Keratinocyte (primary cell): ENCODE measurements at regions not wholly inside any gene's neighbourhood (a gene's known extent, or its start where the extent isn't known, plus 50 kb on each side); places are given as distances from the start of the nearest gene placed in this dataset.

ENCODE experiments used
- DNase-seq: peaks from one replicate; pipeline ENCODE4 v3.0.0-alpha.2; 2011; ENCODE audit warnings: low read depth, missing footprints, low spot score
- FAIRE-seq: peaks from 2 replicates; lab custom pipeline; 2011; peaks lifted over from hg19 to GRCh38; lab: Jason Lieb, UNC
- H2AFZ ChIP-seq: 2 replicates; pipeline ENCODE4 v1.6.0; 2012; ENCODE audit warnings: low read length, control low read depth, inconsistent platforms; ENCODE audit not compliant: control insufficient read depth
- H3K27ac ChIP-seq: 2 replicates; pipeline ENCODE4 v1.5.1; 2011; ENCODE audit warnings: low read length; ENCODE audit not compliant: control insufficient read depth, insufficient read depth
- H3K27me3 ChIP-seq: 3 replicates; pipeline ENCODE4 v1.6.0; 2011; ENCODE audit warnings: low read length; ENCODE audit not compliant: control insufficient read depth, insufficient read depth; ENCODE audit errors: extremely low read depth
- H3K36me3 ChIP-seq, 2 experiments: 2 replicates in 1 of 2; 3 replicates in 1 of 2; pipeline ENCODE4 v1.5.1; 2011; ENCODE audit warnings: low read length in 2 of 2, mild to moderate bottlenecking in 1 of 2; ENCODE audit not compliant: control insufficient read depth in 2 of 2, insufficient read depth in 2 of 2; ENCODE audit errors: extremely low read depth in 1 of 2
- H3K4me1 ChIP-seq: 3 replicates; pipeline ENCODE4 v1.5.1; 2011; ENCODE audit warnings: low read length; ENCODE audit not compliant: control insufficient read depth, insufficient read depth; ENCODE audit errors: extremely low read depth
- H3K4me2 ChIP-seq: 3 replicates; pipeline ENCODE4 v1.6.0; 2011; ENCODE audit warnings: low read depth, low read length; ENCODE audit not compliant: control insufficient read depth, insufficient read depth; ENCODE audit errors: extremely low read depth
- H3K4me3 ChIP-seq, 3 experiments: fragments of 200-600 bp in 1 of 3; sonication (generic) in 1 of 3; 2 replicates in 2 of 3; 3 replicates in 1 of 3; pipeline ENCODE4 v1.5.1; 2011 to 2016; ENCODE audit warnings: low read length in 3 of 3, mild to moderate bottlenecking in 3 of 3, control low read depth in 2 of 3, inconsistent platforms in 1 of 3, low read depth in 1 of 3, mixed read lengths in 1 of 3, mixed run types in 1 of 3, moderate library complexity in 1 of 3; ENCODE audit not compliant: control insufficient read depth in 2 of 3, insufficient read depth in 2 of 3; ENCODE audit errors: extremely low read depth in 1 of 3
- H3K79me2 ChIP-seq: 2 replicates; pipeline ENCODE4 v1.6.0; 2012; ENCODE audit warnings: low read length; ENCODE audit not compliant: control insufficient read depth, insufficient read depth
- H3K9ac ChIP-seq: 3 replicates; pipeline ENCODE4 v1.6.0; 2011; ENCODE audit warnings: low read length; ENCODE audit not compliant: control insufficient read depth, insufficient read depth; ENCODE audit errors: extremely low read depth
- H3K9me1 ChIP-seq: 3 replicates; pipeline ENCODE4 v1.6.0; 2011; ENCODE audit warnings: low read length; ENCODE audit not compliant: control insufficient read depth, insufficient read depth; ENCODE audit errors: extremely low read depth
- H3K9me3 ChIP-seq: 2 replicates; pipeline ENCODE4 v1.5.1; 2012; ENCODE audit warnings: low read depth, low read length; ENCODE audit not compliant: control insufficient read depth
- H4K20me1 ChIP-seq: 3 replicates; pipeline ENCODE4 v1.6.0; 2011; ENCODE audit warnings: low read length; ENCODE audit not compliant: control insufficient read depth, insufficient read depth; ENCODE audit errors: extremely low read depth
- CTCF ChIP-seq, 3 experiments: IDR thresholded peaks in 1 of 3; conservative IDR thresholded peaks in 1 of 3; optimal IDR thresholded peaks in 1 of 3; 2 replicates in 2 of 3; 3 replicates in 1 of 3; pipeline versions ENCODE3 to v1.5.1; 2011; ENCODE audit warnings: low read length in 3 of 3, mild to moderate bottlenecking in 3 of 3, moderate library complexity in 2 of 3, control low read depth in 1 of 3, inconsistent platforms in 1 of 3; ENCODE audit not compliant: insufficient read depth in 2 of 3; ENCODE audit errors: extremely low read depth in 1 of 3
- EZH2 ChIP-seq: IDR thresholded peaks from one replicate; pipeline ENCODE4 v1.6.1; 2012; ENCODE audit warnings: inconsistent platforms, mild to moderate bottlenecking, low read length, moderate library complexity
- dilution Hi-C: fragments of 300-500 bp; cut with MboI; formaldehyde crosslinking; loops from one replicate; pipeline ENCODE4 v1.7.0; 2020; ENCODE audit warnings: low sequenced_read_pairs; ENCODE audit not compliant: extremely low pct_ligation_motif_present

- H3K9me3 ChIP-seq: no peaks in the 10 kb centered on the region
- H3K36me3 ChIP-seq: no peaks in the 10 kb centered on the region
- no peak for TF ChIP-seq EZH2
- no peak for TF ChIP-seq CTCF (optimal IDR thresholded peaks at IDR 0.05 in 1 of 3, IDR thresholded peaks at IDR 0.05 in 1 of 3, conservative IDR thresholded peaks at IDR 0.05 in 1 of 3; ENCODE audit: extremely low read depth in 1 of 3, insufficient read depth in 2 of 3, low read length in 3 of 3)
- H2AFZ ChIP-seq: no peak overlapping the region
- H3K9ac ChIP-seq: no peak overlapping the region
- H3K4me1 ChIP-seq: no peaks in the 10 kb centered on the region
- H3K27ac ChIP-seq: no peak overlapping the region
- H3K27me3 ChIP-seq: no peaks in the 10 kb centered on the region
- no peaks in the 10 kb centered on the region for H4K20me1 ChIP-seq
- no peaks in the 10 kb centered on the region for H3K79me2 ChIP-seq
- no peak overlapping the region for H3K4me3 ChIP-seq
- DNase-seq: no peak
- no peak for FAIRE-seq
- no peak overlapping the region for H3K4me2 ChIP-seq
- dilution Hi-C loops: no loop called here
- no peaks in the 10 kb centered on the region for H3K9me1 ChIP-seq
These were observed 62.6 kb upstream of the IGF1 start for GRCh38 chr12:102542816-102543440.

GRCh38 chr12:102540815-102541385 lies 60.5 kb upstream of the IGF1 start:
- H3K9ac ChIP-seq: no peak overlapping the region
- no peaks in the 10 kb centered on the region for H4K20me1 ChIP-seq
- no peaks in the 10 kb centered on the region for H3K9me3 ChIP-seq
- H3K4me1 ChIP-seq: no peaks in the 10 kb centered on the region
- no peak overlapping the region for H2AFZ ChIP-seq
- DNase-seq (no peak), FAIRE-seq (no peak)
- no peaks in the 10 kb centered on the region for H3K27me3 ChIP-seq
- H3K79me2 ChIP-seq: no peaks in the 10 kb centered on the region
- TF ChIP-seq EZH2: no peak
- TF ChIP-seq CTCF (optimal IDR thresholded peaks at IDR 0.05 in 1 of 3, IDR thresholded peaks at IDR 0.05 in 1 of 3, conservative IDR thresholded peaks at IDR 0.05 in 1 of 3; ENCODE audit: extremely low read depth in 1 of 3, insufficient read depth in 2 of 3, low read length in 3 of 3): no peak
- H3K36me3 ChIP-seq: no peaks in the 10 kb centered on the region
- H3K27ac ChIP-seq: no peak overlapping the region
- H3K4me3 ChIP-seq: no peak overlapping the region
- H3K9me1 ChIP-seq: no peaks in the 10 kb centered on the region
- H3K4me2 ChIP-seq: no peak overlapping the region
- dilution Hi-C loops: no loop called here
